ENCODE measurements at regions not wholly inside any gene's neighbourhood (a gene's known extent, or its start where the extent isn't known, plus 50 kb on each side); places are given as distances from the start of the nearest gene placed in this dataset.
A peak's percentile ranks its signal among the peaks of the same experiment; 100 is the strongest.
"Not testable (repeated sequence)": the region's sequence is repeated elsewhere in the genome, so short reads cannot be mapped to it uniquely, and the experiment has no call there.

DNA sequence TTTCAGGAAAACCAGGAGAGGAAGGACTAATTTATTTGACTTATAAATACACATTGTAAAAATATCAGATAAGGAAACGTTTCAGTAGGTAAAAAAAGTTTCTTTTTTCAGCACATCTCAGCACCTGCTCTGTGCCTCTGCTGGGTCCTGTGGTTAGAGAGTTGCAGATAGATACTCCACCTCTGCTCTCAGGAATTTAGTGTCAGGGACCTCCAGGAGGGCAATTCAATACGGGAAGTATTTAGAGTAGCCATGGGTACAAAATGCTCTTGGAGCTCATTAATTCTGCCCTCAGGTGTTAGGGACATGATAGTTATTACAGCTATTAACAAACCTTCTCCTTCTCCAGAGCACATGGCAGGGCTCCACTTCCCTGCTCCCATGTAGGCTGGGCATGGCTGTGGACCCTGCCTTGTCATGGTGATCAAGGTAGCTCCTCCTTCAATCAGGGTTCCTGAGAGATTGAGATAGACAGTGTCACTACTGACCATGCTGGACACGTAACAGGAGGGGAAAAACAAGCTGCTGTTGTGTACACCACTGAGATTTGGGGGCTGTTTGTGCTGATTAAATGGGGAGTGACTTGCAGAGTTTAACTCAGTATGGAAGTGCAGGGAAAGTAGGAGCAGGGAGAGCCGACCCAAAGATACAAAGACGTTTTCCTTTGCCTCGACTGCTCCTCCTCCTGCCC lies 185.6 kb upstream of the COPS8 start:
- no peak for DNase-seq (ENCODE audit: low spot score)

DNA sequence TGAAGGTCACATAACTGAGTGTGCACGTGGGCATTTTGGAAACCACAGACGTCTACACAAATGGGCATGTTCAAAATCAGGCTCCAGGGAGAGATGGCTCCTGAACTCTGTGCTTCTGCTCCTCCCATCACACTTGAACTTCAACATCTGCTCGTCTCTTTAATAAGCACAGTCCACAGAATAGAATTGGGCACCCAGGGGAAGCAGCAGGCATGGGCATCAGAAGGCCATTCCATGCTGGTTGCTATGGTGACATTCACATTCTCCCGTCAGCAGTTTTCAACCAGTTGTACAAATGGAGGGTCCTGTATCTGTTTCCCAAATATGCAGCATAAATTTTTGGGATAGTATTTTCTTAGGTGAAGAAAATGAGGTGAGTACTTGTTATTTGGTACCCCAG lies 183.7 kb upstream of the COPS8 start:
- DNase-seq (ENCODE audit: low spot score) = no peak

DNA sequence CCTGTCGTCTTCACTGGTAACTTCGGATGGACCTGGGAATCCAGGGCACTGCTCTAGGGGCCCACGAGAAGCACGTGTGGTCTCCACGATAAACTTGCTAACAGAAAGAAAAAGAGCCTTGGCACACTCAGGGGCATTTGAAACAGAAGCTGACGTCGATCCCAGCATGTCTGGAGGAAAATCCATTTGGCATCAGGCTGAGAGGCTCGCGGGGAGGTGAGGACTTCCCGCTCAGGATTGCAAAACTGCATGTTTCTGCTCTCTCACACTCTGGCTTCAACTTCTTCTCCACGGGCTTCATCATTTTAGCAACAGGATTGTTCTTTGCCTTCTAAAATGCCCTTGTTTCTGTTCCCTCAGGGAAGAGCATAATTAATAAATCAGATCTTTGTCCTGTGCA lies 181.7 kb upstream of the COPS8 start:
- DNase-seq (ENCODE audit: low spot score) = no peak

DNA sequence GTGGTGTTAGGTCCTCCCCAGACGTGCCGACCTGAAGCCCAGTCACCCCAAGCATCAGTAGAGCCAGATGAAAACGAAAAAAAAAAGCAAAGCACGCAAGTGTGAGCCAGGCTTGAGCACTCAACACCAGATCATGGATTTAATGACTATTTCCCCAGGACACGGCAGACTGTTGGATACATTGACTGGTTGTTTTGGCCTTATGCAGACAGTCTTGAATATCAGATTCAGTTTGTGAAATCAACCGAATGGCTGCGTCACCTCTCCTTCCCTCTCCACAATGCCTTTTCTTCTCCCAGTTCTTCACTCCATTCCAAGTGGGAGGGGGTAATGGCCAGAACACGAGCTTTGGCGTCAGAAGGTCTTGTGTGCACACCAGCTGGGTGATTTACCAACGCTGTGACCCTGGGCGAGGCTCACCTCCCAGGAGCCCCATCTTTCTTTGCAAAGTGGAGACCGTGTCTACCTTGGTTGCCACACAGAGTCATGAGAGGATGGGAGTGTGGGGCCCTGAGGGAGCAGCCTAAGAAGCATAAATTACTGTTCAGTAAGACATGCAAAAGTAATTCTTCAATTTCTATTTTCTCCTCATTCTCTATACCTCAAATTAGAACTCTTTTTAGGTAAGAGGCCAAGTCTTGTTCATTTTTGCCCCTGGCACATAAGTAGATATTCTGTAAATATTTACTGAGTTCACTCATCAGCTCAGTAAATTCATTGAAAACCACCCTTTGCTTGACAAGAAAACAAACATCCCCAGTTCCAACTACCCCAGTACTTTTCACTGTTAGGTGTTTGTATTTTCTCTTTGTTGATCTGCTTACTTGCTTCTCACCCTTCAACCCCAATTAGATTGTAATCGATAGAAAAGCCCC lies 181.1 kb upstream of the COPS8 start:
- DNase-seq (ENCODE audit: low spot score) = no peak

DNA sequence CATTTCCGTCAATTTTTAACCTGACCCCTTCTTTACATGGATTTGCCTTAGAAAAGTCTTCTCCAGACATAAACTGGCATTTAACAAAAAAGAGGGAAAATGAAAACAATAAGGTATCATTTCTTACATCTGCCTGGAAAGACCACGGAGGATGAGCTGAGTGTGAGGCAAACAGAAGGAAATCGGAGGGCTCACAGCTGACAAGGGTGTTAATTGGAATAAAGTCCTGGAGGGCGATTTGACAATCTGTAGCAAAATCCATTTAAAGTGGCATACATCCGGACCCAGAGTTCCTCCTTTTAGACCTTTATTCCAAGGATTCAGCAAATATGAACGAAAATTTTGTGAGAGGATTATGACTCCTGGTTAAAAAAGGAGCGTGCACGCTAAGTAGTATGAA lies 179.7 kb upstream of the COPS8 start:
- no peak for DNase-seq (ENCODE audit: low spot score)

DNA sequence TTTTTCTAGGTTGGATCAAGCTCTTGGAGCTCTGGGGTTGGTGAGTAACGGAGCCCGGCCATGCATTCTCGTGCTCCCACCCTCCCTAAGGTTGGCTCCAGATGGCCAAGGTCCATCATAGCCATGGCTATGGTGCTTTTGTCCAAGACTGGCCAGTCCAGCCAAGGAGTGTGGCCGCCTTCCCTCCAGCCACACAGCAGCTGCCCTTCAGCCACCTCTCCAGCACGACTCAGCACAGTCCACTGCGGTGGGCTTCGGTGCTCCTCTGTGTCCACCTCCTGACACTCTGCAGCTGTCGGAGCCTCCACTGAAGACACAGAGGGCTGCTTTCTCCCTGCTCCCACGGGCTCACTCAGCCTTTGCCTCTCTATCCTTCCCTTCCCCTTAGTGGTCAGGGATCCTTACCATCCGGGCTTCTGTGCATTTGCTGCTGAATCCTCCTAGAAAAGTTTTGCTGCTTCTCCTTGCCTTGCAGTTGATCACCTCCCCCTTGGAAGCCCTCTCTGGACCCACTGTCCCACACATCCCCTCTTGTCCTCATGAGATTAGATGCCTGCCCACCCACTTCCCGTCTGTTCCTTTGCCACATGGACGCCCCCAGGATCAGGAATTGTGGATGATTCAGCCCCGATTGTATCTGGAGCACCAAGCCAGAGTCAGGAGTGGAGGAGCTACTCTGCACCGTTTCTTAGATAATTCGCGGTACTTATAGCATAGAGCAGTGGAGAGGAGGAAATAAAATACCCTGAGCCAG lies 177.1 kb upstream of the COPS8 start:
- no peak for DNase-seq (ENCODE audit: low spot score)

DNA sequence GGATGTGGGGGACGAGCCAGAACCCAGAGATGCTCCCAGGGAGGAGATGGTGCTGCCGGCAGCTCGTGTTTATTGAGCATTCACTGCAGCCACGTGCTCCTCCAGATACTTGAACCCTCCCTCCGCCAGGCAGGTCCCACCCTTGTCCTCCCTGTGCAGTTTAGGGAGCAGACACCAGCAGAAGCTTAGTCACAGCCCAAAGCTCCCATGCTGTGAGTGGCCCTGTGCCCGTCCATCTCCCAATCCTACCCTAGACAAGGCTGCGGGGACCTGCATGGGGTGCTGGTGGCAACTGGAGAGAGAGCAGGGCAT lies 176.5 kb upstream of the COPS8 start:
- no peak for DNase-seq (ENCODE audit: low spot score)

DNA sequence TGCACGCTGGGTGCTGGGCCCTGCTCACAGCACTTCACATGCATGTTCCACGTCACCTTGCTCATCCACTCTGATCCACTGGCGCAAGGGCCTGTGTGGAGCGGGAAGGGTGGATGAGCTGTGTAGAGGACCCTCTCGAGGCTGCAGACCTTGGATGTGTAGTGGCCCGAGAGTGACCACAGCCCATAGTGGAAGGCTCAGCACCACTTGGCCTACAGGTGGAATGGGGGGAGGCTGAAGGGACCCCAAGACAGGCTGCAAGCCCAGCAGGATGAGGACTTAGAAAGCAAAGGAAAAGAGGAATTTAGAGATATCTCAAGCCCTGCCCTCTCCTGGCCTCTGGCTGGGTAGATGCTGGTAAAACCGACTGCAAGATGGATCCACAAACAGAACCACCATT lies 175.9 kb upstream of the COPS8 start:
- DNase-seq (ENCODE audit: low spot score) = no peak

DNA sequence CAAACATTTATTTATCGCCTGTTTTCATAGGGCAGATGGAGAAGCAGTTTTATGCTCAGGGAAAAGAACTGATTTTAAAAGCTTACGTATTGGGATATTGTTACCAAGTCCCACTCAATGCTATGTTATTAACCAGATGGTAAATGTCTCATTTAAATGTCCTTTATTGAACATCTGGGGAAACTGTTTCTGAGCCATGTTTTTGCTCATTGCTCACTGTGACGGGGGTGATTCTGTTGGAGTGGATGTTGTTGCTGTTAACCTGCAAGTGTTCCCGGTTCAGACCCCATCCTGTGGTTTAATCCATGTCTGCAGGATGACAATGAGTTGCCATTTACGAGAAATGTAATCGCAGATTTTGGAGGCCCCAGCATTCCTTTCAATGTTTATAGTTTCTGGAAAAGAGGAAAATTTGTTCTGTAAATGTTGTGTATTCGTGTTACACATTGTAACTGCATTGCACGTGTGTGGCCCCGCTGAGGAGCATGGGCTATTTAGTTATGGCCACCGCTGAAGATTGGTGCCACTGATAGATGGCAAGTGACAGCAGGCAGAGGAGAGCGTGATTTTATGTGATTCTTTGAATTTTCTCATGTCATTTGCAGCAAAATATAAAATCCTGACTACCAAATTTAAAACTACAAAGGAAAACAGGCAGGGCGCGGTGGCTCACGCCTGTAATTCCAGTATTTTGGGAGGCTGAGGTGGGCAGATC lies 174.8 kb upstream of the COPS8 start:
- DNase-seq (ENCODE audit: low spot score) = no peak

DNA sequence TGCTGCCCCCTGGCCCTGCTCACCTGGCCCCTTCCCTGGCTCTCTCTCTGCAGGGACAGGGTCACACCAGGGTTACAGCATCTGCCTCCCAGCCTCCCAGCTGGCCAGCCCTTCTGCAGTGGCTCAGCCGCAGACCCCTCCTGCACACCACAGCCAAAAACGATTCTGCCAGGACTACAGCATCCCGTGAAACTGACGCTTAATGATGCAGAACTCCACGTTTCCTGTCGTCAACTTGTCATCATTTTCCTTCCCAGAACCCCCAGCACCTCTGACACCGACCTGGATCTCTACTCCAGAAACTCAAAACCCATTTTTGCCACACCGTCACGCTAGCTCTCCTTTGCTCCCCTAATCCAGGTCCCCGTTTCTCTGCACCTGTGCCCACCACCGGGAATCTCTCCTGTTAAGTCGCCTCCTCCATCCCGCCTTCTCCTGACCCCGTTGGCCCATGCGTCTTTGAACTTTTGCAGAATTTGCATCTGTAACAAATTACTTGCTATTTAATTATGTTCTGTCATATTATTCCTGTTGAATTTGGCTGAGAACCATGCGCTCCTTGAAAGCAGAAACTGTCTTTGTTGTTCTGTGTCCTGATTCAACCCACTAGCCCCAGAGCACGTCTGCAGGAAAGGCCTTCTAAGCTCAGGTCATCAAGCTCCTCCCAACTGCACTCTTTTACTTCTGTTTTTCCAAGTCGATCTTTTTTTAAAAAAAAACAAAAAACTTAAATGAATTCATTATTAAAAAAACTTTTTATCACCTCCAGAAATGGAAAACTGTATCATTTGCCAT lies 173.2 kb upstream of the COPS8 start:
- DNase-seq (ENCODE audit: low spot score) = no peak

DNA sequence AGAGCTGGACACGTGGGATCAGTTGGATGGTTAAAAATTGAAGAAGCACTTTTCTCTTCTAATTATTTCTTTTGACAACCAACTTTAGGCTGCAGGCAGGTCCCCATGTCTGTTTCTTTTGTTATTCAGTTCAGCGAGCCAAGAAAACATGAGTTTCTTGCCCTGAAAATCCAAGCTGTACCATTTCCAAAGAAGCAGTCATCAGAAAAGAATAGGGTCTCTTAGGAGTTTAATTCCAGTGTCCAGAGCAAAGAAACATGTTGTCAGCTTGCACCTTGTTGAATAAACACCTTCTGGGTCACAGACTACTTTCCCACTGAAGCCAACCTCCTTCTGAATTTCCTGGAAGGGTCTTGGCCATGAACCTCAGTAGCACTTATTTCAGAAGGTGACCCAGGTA lies 170.5 kb upstream of the COPS8 start:
- no peak for DNase-seq (ENCODE audit: low spot score)

DNA sequence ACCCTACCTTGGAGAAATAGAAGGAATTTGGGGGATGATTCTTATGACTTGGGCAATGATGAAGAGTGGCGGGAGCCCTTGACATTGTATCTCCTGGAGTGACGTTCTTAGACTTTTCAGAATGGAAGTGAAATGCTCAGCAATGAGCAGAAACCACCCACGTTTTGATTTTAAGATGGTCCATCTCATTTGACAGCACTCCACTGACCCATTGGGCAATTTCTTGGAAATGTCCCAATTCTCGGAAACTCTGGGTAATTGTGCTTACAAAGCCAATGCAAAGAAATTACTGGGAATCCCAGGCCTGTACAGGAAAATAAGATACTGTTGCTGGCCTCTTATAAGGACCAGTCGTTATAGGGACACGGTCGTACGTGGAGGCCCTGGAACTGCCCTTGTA lies 170.0 kb upstream of the COPS8 start:
- DNase-seq (ENCODE audit: low spot score) = peak; percentile 15

DNA sequence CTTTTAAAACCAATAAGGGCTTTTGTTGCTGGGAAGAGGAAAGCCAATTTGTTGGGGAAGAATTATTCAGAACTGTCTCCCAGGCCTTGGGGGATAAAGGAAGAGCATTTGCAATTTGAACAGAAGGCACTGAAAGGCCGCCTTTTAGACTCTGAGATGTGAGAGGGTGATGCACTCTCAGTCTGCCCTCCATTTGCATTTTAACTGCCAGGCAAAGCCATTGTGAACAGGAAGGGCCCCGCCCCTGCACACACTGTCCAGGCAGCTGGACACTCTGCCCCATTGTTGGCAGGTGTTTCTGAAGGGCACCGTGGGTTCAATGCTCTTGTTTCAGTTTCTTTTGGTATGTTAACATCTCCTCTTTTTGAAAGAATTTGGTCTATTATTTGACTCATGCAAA lies 169.5 kb upstream of the COPS8 start:
- DNase-seq (ENCODE audit: low spot score) = peak; percentile 75

DNA sequence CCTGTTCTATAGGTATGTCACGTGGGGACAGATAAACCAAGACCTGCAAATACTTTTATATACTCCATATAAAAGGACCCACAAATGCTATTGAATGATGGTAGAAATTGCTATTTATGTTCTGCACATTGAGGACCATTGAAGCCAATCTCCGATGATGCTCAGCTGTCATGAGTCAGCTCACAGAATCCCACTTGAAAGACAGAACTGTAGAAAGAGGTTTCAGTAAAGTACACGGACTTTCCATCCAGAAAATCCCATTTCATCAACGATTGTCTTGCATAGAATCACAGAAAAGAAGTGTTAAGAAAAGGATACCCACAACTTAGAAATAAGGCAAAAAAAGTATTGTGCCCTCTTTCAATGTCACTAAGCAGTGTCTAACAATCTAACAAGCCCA lies 169.0 kb upstream of the COPS8 start:
- no peak for DNase-seq (ENCODE audit: low spot score)

DNA sequence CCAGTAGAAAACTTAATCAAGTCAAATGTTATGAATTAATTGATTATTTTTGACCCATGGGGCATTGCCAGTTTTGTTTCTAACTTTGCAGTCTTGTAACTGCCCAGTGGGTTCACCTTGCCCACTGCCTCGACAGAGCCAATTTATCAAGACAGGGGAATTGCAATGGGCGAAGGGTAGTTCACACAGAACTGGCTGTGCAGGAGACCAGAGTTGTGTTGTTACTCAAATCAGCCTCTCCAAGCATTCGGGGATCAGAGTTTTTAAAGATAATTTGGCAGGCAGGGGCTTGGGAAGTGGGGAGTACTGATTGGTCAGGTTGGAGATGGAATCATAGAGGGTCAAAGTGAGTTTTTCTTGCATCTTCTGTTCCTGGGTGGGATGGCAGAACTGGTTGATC lies 168.5 kb upstream of the COPS8 start:
- no peak for DNase-seq (ENCODE audit: low spot score)

DNA sequence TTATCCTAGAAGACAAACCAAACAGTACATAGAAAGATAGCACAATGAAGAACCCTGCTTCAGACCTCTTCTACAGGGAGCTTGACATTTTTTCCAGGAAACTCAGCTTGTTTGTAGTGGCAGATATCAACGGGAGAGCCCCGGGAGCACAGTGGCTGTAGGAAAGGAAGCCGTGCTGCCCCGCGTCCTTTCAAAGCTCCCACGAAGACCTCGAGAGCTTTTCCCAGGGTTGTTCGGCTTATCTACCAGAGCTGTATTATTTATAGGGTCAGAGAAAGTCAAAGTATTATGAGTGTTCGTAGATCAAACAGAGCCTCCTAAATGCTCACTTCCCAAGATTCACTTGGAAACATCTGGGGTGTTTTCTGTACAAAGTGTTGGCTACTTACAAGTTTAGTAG lies 167.1 kb upstream of the COPS8 start:
- DNase-seq (ENCODE audit: low spot score) = no peak

DNA sequence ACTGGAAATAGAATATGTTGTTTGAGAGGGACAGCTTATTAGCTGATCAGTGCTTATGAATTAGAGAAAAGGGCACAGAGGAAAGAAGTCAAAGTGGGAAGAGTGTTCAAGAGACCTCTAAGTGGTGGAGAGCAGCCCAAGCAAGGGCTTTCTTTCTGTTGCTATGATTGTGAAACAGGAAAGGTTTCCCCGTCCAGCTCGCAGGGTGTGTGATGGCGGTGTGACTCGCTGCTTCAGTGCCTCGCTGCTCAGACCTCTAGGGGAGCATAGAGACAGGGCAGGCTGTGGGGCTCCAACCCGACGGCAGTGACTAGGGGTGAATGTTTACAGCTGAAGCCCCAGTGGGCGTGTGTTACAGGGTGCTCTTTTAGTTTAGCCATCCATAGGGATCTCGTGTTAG lies 166.5 kb upstream of the COPS8 start:
- DNase-seq (ENCODE audit: low spot score) = no peak

DNA sequence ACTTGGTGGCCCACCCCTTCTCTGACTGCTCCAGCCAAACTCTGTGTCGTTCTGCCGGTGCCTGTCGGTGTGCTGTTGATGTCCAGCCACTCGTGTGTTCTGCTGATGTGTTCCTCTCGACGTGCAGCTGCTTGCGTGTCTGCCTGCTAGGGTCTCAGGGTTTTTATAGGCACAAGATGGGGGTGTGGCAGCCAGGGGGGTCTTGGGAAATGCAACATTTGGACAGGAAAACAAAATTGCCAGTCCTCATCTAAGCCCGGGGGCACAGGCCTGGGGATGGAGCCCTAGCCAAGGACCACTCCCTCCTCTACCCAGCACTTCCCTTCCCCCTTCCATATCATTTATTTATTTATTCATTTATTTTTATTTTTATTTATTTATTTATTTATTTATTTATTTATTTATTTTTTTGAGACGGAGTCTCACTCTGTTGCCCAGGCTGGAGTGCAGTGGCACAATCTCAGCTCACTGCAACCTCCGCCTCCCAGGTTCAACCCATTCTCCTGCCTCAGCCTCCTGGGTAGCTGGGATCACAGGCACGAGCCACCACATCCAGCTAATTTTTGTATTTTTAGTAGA lies 165.8 kb upstream of the COPS8 start:
- not testable (repeated sequence) for DNase-seq (ENCODE audit: low spot score)

DNA sequence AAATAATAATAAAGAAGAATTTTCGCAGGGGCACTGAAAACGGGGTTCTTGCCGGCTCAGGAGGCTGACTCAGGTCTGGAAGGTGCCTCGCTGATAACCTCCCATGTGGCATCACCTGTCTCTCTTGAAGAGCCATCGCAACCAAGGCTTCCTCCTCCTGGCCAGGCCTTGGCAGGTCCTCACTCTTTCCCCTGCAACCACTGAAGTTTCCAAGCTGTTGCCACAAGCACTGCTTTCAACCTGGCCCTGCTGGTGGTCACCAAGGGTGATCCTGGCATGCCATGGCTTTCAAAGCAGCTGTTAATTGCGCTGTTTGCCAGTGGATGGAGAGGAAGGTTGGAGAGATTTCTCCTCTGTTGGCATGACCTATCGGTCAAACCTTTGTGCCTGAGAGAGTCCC lies 163.6 kb upstream of the COPS8 start:
- DNase-seq (ENCODE audit: low spot score) = no peak

DNA sequence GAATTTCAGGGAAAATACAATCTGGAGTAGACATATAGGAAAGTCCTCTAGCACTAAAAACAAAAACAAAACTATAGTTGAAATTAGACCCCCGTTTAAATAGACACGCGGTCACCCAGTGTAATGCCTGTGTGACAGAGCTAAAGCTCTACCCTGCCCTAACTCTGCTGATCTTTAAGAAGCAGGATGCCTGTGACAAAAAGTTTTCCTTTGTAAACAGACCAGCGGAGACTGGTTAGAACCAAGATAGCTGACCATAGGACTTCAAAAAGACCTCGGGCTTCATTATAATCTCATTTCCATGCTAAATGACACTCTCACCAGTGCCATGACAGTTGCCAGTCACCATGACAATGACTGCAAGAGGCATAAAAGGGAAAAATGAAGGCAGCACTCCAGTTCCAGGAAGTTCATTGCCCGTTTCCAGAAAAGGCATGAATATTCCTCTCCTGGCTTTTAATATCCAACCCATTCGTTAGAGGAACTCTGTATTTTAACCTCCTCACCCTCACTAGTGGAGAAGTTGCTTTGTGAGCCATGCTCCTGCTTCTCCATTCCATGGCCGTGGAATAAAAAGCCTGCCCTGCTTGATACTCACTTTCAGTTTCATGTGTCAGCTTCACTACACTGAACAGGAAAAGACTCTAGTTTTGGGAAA lies 157.2 kb upstream of the COPS8 start:
- DNase-seq (ENCODE audit: low spot score) = peak; percentile 36

Measured in pons (tissue), 1 donor.